Stimulated activated CD8-positive, alpha-beta memory T cell treated with anti-CD3 and anti-CD28 coated beads, Interleukin-4, amount 100 ng/mL, for 4 hours (primary cell): ENCODE measurements at regions not wholly inside any gene's neighbourhood (a gene's known extent, or its start where the extent isn't known, plus 50 kb on each side); places are given as distances from the start of the nearest gene placed in this dataset.

Experiments
- DNase-seq, 2 donors: peaks; one replicate each; pipeline ENCODE4 v3.0.0-alpha.2; 2020; ENCODE audit warnings: low read depth in 2 of 2, low spot score in 1 of 2

DNA sequence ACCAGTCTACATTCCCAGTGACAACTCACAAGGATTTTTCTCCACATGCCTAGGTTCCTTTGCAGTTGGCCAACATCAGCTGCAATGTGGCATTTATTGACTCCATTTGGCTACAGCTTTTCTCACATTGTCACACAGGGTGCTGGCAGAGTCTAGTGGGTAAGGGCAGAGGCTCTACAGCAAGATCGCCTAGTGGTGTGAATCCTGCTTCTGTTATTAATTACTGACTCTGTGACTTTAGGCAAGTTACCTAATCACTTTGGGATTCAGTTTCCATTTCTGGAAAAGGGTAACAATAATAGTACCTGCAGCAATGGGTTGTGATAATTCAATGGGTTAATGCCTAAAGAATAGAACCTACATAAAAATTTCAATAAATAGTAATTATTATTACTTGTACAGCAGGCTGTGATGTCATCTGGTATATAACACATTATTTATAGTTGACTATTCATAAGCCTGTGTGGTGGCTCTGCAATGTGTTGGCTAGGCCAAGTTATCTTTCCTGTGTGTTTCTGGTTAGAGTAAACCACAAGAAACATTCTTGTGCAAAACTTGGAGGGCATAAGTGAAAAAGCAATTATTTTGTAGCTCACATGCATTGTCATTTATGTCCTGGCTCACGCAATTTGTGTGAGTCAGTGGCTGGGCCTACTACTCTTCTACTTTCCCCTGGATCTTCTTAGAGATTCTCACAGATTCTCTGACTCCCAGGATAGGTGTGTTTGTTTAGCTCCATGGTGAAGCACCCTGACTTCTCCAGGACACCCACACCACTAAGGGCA, 59.5 kb downstream of the PTGS2 start:
- DNase-seq: no peak

DNA sequence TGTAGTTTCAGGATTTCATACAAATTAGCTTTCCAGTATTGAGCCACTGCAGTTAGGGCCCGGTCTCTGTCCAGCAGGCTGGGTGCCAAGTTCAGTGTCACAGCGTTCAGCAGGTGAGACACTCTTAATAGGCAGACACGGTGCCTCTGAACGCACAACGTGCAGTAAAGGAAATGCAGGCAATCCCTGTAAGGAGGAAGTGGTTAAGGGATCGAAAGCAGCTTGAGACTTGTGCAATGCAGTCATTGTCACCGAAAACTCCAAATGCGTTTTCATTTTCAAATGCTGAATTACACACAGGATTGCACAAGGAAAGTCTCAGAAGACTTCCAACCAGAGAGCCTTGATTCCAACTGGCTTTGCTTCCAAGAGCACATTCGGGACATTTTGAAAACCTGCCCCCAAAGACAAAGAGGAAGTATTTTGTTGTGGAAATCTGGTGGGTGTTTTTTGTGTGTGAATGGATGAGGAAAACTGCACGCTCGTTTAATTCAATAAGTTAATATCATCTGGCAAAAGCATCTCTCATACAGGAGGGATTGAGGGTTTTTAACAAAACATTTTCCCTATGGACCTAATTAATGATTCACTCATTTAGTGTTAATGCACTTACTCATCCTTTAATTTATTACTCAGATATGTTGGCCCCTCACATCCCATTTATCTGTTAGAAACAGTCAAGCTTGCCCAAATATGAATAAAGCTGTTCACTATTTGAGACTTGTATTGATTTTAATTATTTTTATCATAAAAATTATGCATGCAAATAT, 61.6 kb downstream of the PTGS2 start:
- DNase-seq: peak in 1 of 2 donors; percentile 2

DNA sequence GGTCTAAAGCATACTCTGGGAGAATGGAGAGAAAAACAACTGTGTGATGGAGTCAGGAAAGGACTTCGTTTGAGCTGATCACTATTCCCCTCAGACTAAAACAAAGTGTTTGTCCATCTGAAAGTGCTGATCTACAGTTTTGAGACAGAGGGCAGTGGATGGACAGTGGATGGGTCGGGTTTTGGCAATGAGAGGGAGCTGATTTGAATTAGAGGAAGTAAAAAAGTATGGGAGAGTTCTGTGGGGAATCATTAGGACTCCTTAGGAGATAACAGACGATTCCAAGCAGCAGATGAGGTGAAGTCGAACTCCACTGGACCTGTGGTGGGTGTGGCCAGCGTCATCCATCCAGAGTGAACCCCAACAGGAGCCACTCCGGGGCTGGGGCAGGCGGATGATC, 62.3 kb downstream of the PTGS2 start:
- DNase-seq: no peak

DNA sequence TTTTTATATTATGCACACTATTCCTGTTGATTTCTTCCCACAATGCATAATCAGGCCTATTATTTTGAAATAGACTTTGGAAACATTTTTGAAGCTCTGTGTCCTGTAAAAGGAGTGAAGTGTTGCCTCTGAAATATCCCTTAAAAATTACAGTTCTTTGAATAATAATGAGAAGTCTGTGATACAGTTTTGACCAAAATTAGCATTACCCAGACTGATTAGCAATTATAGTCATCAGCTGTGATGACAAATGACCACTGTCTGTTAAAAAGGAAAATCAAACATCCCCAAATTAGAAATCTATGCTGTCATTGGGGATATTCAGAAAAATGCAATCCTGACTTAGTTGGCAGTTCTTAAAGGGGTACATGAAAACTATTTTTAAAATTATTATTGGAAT, 63.7 kb downstream of the PTGS2 start:
- DNase-seq: no peak

DNA sequence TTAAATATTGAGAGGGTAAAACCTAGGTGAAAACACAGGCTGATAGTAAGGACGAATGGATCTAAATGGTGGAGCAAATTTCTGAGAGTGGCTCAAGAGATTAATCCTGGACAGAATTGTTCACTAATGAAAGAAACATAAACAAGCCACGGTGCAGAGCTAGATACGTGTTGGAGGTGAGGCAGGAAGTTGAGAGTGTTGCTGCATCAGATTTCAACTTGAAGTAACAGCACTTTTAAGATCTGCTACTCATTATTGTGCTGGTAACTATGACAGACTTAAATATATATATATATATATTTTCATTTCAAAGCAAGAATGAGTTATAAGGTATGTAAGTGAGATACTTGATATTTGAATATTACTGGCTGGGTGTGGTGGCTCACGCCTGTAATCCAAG, 64.9 kb downstream of the PTGS2 start:
- DNase-seq: no peak

DNA sequence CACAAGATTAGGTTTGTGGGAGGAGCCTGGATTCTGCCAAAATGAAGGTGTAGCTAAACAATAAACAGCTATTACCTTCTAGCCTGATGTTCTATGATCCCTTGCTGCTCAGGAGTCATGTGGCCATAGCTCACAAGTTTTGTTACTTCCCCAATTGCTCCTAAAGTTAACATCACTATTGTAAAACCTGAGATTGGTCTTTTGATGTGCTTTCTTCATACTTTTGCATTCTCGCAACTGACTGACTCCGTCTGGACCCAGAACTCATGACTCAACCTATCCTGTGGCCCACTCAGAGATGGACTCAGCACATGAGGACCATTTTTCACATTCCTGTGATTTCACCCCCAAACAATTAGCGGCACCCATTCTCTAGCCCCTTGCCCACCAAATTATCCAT, 69.1 kb downstream of the PTGS2 start:
- no peak for DNase-seq

DNA sequence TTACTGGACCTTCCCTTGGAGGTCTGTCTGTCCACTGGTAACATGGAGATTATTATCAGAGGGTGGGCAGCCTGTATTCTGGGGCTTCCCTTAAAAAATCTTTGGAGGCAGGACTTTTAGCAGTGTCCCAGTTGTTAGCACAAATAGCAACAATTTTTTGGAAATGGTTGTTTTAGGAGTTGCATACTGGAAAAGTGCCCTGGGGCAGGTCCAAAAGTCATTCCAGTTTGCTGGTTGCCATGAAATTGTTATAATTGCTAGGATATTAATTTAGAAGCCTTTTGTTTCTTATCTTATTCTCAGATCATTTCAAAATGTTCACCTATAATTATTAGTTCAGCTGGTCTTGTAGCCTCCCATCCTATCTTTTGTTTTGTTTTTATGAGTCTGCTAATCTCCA, 71.0 kb downstream of the PTGS2 start:
- DNase-seq: no peak

DNA sequence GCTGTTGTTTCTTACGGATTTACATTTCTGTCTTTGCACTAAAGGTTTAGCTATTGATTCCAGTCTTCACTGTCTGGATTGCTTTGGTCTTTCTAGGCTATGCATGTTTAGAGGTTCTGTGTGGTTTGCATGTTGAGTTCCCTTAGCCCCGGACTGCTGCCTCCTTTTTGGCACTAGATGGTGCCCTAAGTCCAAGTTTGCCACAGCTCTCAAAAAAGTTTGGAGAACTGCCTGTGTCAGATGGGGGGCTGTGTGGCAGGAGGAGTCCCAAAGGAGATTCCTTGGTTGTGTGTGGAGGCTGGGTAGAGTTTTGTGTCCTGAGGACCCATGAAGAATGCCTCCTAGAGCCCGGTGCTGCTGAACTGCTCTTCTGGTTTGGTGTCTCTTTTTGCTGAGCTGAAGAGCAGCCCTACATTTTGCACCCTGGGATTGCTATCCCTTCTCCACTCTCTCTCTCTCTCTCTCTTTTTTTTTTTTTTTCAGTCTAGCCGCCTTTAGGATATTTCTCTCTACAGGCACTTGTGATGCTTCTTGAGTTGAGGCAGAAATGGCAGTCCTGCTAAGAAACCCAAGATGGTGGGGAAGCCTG, 74.4 kb downstream of the PTGS2 start:
- no peak for DNase-seq

DNA sequence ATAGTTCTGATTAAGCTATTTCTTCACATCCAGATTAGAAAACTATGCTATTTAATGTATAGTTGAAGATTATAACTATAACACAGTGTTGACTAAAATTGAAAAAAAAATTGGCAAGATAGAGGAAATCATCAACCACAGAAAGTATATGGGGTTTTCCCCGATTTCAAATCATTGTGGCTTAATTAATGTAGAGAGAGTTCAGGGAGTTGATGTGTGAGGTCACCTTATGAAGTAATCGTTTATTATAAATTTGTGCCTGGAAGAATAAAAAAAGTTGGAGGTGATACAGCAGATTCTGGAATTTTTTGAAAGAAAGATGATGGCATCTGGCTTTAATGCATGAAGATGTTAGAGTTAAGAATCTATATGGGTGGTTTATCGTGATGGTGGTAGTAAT, 84.3 kb downstream of the PTGS2 start:
- DNase-seq: no peak

DNA sequence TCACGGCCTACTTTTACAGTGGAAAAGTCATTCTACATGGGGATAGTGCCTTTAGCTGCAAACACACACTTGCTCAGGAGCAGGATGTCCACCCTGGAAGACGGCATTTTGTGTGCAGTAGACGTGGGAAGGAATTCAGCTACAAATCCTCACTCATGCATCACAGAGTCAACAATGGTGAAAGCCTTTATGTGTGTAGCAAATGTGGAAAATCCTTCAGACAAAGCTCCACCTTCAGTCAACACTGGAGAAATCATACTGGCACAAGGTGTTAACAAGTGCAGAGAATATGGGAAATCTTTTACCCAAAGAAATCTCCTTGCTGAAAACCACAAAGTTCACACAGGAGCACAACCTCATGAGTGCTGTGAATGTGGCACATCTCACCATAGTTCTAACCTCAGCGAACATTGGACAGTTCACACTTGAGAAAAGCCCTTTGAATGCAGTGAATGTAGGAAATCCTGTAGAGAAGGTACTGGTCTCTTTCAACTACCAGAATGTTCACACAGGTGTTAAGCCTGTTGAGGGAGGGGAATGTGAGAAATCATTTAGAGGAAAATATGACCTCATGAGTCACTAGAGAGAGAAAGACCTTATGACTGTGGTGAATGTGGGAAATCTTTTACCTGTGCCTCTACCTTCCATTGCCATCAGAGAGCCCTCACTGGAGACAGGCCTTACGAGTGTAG, 101.8 kb downstream of the PTGS2 start:
- DNase-seq: no peak

DNA sequence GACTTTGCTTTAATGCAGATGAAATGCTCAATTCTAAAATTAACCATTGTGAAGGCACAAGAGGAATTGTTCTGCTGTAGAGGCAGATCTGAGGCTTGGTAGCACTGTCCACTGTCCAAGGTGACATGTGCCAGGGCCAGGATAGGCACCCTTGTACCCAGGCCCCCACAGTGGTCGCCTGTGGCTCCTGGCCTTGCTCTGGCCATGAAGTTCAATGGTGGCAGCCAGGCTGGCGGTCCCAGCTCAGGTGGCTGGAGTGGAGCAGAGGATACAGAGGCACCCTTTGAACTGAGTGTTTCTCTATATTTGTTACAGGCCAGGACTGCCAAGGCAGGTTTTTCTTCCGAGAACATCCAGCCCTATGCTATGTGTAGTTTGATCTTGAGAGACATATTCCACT, 102.6 kb downstream of the PTGS2 start:
- no peak for DNase-seq

DNA sequence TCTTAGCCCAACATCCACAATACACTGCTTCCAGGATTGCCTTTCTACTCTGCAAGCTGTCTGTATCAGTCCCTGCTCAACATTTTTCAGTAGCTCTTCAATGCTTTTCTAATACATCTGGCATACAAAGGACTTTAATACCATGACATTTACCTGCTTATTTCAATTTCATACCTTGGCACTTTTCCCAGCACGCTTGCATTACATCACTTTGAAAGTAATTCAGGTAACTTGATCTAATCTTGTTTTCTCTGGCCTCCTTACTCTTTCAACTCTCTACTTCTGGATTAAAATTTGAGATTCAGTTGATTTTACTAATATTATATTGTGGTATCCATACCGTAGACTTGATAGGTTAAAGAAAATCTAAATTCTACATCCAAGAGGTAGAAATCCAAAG, 103.0 kb downstream of the PTGS2 start:
- DNase-seq: no peak

DNA sequence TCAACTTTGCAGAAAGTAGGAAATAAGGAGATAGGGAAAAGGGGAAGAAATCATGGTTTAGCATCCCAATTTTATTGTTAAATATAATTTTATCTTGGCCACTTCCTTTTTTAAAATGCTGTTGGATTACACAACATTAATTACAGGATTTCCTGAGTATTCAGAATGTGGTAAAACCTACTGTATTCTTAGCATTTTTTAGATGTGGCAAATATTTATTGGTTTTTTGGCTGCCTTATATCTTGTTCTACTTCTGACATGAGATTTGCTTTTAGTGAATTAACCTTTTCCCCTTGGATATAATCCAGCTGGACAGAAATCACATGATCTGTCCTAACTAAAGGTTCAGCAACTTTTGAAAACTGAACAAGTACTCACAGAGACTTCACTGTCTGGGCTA, 104.9 kb downstream of the PTGS2 start:
- DNase-seq: no peak

DNA sequence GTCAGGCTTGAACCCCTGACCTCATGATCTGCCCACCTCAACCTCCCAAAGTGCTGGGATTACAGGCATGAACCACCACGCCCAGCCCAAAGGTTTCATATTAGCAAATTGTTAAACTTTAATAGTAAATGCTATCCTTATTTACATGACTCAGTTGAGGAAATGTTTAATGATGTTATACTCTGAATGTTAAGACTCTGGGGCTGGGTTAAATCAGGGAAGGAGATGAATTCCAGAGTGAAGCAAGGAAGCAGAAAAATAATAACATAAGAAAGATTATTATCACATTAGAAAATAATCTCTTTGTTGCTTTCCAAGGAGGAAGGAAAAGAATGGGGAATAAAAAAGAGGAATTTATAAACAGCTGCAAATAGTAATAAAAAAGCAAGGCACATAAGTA, 105.3 kb downstream of the PTGS2 start:
- DNase-seq: no peak

DNA sequence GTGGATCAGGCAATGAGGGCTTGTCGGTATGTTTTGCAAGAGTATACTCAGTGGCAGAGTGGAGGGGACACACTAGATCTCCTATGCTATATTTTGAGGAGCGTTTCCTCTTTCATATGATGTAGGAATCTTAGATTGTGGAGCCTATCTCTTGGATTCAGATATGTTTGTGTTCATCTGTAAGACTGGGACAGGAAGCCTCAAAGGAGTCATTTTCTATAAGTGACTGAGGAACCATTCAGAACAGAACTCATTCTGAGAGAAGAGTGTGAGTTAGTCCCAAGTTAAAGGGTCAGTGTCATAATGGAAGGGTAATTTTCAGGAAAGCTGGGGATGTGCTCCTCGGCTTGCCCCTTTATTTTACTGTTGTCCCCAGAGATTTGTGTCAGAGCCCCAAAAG, 107.7 kb downstream of the PTGS2 start:
- no peak for DNase-seq

DNA sequence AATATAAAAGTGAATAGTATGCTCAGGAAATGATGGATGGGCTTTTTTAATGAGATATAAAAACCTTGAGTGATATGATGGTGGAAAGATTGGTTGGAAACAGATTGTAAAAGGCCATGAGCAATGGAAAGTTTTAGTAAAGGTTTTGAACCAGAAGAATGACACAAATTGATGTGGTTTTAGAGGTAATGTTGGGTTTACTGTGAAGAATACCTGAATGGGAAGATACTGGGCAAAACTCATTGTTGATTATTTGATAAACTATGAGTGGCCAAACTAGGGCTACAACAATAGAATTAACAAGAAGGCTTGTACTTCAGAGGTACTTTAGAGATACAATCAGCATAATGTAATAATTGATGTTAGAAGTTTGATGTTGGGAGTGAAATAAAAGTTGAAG, 108.5 kb downstream of the PTGS2 start:
- no peak for DNase-seq

DNA sequence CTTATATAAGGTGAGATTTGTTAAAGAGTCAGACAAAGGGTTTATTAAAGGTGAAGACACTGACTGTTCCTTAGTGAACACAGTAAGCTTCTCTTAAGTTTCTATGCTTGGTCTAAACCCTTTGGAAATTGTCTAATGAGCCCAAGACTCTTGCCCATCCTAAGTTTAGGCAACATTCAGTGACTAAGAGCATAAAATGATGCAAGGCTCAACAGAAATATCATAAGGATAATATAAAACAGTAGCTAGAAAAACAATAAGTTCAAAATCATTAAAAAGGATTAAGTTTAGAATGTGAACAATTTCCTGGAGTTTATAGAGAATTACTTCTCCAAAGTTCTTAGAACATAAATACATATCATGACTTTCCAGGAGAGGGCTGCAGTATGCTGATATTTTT, 108.9 kb upstream of the PDC start:
- no peak for DNase-seq

DNA sequence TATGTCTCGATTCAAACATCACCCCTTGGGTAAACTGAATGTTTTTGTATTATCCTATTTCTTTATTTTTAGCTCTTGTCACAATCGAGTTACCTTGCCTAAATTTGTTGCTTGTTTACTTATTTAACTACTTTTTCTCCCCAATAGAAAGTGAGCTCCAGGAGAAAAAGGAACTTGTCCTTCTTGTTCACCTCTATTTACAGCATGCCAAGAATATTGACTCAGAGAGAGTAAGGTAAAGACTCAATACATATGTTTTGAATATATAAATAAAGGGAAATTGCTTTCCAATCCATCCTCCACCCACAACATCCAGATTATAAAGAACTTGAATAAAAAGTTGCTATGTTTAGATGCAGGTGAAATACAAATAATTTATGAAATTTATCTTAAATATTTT, 107.3 kb upstream of the PDC start:
- DNase-seq: no peak

DNA sequence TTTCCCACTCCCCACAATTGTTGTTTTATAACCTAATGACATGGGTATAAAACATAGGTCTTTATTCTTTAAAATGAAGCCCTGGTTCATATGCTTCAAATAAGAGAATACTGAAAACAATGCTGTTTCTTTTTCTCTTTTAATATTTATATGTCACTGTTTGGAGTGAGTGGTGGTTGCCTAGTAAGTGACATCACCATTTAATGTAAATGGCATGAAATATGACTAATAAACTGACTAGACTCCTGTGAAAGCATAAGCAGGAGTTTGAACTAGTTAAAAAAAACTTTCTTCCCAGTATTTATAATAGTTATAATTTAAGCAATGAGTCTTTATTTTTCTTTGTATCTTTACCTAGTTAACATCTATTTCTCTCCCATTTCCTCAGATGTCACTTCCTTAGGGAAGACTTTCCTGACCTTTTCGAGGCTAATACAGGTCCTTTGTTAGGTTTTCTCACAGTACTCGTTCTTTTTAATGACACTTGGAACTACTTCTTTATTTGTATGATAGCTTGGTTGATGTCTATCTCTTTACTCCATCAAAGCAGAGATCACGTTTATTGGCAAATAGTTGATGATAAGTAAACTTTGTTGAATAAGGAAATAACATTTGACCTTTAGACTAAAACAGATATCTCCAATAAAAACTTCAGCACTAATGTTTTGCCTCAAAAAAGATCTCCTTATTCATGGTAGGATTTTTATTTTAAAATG, 105.4 kb upstream of the PDC start:
- no peak for DNase-seq

DNA sequence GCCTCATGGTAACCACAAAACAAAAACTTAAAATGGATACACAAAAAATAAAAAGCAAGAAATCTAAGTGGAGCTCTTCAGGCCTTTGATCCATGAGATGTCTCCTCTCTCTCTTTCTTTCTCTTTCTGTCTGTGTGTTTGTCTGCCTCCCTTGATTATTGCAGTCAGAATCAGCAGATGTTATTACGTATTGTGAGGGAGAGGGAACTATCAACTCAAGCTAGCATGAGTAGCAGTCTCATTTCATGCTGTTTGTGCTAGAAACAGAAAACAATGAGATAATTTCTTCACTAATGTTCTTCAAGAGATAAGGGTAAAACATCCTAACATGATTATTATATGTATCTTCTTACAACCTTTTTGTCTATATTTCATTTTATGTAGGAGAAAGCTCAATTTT, 103.7 kb upstream of the PDC start:
- no peak for DNase-seq

DNA sequence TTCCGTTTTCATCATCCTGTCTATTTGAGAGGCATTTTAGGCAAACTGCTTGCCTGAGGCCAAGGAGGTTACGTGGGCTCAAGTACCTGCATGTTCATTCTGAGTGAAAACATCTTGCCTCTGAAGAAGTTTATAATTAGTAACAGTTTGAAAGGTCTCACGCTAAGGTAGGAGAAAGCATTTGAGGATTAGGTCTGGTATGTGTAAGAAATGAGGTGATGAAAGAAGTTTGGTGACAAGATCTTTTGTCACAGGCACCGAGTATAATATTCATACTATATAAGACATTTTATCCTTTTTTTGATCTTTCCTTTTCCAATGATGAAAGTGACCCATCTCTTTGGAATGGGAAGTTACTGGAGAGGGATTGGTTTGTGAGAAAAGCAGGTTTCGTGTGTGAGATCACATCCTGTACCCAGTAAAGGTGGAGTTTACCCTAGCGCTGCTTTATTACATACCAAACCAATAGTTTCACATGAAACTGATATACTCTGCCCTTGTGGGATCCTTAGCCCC, 98.7 kb upstream of the PDC start:
- no peak for DNase-seq
